NOMO-1 treated with DMSO at 0.1 percent for 48 hours (cell line): ENCODE measurements at regions not wholly inside any gene's neighbourhood (a gene's known extent, or its start where the extent isn't known, plus 50 kb on each side); places are given as distances from the start of the nearest gene placed in this dataset.

Experiments
- DNase-seq: peaks from one replicate; lab custom pipeline; 2025; ENCODE audit not compliant: unreplicated experiment; lab: John Stamatoyannopoulos, UW

DNA sequence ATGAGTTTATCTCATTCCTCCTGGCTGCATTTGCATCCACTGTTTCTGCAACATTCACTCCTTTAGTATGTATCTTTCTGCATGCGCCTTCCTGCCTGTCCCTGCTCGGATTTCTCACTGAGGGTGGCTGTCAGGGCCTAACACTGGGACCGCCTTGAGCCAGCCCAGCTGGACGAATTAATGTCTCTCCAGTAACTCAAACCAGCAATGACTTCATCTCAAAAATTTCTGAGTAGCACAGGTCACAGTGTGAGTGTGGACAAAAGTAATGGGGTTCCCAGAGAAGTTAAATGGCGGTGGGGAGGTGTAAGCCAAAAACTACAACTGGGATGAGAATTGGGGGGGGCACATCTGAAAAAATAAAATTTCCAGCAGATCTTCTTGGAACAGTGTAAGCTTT lies 444.0 kb upstream of the MGMT start:
- no peak for DNase-seq

DNA sequence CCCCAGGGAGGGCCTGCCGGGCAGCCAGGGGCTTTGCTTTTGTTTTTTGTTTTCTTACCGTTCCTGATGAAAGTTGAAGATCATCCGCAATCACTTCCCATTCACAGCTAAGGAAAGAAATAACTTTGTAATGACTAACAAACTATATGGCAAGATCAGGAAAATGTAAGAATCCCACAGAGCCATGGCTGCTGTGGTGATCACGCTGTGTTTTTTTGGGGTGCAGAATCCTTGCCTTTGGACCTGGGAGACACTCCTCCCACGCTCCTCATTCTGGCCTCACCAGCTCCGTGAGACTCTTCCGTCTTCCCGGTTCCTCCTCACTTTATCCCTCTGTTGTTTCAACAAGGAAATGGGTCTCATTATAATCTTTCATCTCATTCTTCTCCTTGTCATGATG lies 443.0 kb upstream of the MGMT start:
- DNase-seq = no peak

DNA sequence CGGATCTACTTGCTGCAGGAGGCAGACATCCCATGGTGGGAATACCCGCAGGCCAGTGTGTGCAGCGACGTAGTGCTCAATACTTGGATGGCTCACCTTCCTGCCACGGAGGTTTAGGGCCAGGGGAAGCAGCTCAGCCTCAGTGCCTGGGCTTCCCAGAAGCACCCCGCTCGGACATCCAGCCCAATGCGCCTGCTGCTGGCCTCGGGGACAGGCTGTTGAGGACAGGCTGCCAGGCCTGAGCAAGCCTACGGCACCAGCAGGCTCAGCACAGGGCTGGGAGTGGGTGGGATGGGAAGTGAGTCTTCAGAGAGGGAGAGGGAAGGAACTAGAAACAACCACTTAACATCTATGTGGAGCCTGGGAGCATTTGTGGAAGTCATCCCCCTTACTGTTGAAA lies 441.3 kb upstream of the MGMT start:
- DNase-seq = no peak

DNA sequence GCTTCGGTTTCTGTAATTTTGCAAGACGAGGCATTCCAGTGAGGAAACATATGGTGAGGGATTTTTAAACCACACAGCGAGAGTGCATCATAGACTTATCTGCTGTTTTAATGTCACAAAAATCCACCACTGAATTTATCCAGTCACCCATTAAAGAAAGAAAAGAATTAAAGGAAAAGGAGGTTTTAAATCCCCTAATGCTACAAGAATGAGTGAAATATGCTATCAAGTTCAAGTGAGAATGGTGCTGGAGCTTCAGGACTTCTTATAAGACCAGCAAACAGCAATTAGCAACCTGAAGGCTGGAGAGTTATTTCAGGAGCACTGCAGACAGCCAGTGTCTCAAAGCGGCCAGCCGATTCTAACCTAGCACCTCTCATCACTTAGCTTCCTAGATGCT lies 439.1 kb upstream of the MGMT start:
- DNase-seq = no peak

DNA sequence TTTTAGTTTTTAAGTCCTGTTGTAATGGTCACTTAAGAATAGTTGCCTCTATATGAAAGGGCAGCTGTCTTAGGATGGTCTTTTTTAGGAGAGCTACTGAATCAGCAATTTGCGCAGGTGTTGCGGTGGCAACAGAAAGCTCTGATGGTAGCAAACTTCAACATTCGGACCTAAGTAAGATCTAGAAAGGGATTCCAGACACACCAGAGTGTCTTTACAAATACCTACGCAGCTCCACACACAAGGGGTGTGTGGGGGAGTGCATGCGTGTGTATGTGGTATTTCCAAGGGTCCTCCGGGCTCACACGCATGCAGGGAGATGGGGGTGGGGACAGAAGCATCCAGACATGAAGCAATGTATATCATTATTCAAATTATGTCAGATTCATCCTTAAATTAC lies 438.6 kb upstream of the MGMT start:
- no peak for DNase-seq

DNA sequence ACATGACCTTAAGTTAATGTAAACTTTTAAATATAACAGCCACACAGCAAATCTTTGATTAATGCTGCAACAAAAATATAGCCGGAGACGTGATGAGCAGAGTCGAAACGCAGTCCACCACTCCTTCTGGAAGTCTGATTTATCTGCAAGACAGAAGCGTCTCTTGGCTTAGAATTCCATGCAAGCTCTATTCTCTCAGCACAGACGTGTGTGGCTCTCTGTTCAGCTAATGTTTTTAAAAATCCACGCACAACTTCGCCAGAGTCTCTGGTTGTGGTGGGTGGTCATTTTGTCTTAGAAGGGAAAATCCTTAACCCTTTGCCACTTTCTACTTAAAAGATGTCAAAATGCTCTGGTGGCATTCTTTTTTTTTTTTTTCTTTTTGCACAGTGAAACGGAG lies 438.0 kb upstream of the MGMT start:
- no peak for DNase-seq

DNA sequence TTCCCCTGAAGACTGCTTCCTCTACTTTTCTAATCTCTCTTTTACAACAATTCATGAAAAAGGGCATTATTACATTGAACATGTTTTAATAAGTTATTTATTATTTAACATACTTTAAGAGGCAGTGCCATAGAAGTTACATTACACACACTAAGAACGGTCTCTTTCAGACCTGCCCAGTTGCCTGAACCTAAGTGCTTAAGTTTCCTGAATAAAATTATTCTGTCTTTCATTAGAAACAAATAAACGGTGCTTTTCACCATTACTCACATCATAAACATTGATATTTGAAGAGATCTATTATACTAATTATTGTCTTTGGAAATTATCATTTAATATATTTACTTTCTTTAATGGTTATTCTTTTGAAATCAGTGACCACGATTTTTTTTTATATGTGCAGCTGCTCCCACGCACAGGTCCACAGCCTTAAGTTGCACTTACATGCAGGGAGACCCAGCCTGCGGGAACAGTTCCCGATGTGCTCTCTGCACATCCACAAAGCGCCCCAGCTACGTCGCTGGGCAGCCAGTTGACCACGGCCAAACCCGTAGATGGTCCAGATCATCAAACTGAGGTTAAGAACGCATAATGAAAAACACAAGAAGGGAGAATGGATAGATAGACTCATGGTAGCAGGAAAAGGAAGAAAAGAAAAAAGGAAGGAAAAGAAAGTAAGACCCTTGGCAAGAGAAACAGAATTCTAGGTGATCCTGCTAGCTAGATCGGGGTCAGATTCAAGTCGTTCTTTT lies 437.0 kb upstream of the MGMT start:
- no peak for DNase-seq

DNA sequence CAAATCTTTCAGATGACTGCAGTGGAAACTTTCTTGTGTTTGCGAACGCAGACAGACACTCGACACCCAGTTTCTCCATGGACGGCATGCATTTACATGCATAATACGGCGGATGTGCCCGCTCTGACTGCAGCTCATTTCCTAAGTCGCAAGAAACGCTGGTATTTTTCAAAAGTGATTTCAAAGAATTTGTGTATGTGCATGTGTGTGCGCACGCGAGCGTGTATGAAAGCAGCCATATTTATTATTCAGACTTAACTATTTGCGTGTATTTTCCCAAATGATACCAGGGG lies 436.5 kb upstream of the MGMT start:
- no peak for DNase-seq

DNA sequence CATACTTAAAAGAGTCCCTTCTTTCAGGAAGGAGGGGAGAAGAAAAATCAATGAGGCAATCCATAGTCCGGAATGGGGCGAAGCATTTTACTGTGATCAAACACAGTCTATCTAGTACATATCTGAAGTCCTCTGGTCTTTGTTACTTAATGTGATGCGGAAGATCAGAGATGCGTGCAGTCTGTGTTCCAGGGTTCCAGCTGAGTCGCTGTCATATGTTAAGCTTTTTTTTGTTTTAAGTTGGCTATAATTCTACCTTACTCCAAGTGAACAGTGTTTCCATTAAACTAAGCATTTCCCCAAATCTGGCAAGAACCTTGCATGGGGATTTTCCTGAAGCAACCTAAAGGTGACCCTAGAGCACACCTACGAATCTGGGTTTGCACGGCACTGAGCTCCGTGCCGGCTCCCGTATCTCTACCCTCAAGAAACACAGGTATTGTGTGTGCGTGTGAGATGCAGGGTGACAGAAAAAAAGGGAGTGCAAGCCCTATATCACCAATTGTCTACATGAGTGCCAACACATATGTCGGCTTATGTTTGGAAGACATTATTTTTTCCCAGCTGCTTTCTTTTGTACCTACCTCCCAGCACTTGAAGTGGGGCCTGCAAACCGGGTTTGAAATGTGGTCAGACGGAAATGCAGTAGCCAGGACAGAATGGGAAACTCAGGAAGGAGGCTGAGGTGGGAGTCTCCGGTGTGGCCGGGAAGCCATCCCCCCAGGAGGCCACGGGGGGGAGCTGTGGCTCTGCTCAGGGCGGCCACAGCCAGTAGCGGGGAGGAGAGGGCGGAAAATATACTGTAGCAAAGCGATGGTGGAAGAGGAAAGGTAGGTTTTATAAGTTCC lies 435.8 kb upstream of the MGMT start:
- DNase-seq = peak; percentile 71

DNA sequence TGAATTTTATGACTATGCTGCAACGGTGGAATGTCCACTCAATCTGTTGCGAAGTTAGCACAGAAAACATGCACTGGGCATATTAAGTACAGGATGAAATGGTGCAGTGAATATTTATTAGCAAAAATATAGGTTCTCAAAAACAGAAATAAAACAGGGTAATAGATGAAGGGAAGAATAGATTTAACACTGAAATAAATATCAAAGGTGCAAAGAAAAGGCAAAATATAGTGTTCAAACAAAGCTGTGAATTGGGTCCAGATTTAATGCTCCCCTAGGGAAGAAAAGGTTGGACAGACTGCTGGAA lies 435.2 kb upstream of the MGMT start:
- no peak for DNase-seq

DNA sequence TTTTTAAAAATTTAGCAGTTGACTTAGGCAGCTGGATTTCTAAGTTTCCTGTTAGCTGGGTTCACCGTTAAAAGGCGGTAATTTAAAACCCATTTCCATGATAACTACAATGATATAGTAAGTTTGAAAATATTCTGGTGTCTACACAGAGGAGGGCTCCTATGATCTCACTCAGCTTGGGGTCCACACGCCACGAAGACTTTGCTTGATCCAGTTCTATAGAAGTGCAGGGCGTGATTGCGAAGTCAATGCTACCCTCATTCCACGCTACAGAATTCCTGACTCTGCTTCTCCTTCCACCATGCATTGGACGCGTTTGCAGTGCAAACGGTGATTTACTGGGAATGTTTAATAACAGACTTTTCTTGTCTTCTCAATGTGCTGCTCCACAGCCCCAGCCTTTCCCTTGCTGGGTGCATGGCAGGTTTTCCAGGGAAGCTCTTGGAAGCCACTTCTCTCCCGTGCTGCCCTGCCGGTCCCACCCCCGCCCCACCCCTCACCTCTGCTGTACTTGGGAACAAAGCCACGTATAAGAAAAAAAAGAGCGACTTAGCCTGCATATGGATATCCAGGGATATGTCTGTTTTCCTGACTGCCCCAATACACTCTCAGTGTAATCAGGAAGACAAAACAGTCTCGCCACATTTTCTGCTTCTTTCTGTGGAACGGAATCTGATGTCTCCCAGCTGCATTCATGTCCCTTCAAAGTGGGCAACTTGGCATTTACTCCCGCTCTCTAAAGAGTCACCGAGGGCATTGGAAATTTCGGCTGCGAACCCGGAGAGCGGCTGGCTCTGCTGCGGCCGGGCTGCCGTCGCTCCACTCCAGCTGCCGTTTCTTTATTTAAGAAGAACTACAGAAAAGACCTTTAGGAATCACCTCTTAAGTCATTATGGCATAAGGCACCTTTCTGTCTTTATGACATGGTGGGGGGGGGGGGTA lies 434.4 kb upstream of the MGMT start:
- no peak for DNase-seq

DNA sequence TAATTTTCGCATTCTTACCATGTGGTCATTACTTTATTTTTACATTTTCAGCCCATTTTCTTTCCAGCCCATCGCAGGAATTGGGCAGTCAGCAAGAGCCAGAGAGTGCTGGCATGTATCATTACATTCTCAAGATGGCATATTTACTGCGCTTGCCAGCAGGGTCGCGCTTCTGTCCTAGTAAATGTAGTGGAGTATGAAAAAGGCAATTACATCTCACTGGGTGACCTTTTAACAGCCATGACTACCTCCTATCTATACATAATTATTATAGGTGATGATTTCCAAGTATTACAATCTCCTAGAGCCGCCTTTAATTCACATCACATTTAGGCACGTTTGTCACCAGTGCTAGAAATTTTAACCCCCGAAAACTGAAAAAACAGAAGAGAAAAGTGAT lies 433.7 kb upstream of the MGMT start:
- no peak for DNase-seq

DNA sequence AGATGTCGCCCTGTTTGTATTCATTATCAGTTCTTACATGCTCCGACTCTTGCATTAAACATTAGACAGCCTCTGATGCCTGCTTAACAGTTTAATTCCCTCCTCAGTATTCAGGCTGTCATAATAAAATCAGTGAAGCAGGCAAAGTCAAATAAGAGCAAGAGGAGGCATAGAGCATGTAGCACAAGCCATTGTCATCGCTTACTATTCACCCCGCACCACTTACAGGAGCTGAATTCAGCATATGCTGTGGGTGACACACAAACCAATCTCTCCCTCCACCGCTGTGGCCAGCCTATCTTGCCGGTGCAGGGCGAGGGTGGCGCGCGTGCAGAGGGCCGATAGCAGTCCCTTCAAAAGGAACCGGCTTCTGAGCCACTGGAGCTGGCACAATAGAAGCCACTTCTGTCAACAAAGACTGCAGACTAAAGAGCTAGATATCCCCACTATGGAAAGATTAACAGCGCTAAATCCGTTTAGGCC lies 433.2 kb upstream of the MGMT start:
- DNase-seq = no peak

DNA sequence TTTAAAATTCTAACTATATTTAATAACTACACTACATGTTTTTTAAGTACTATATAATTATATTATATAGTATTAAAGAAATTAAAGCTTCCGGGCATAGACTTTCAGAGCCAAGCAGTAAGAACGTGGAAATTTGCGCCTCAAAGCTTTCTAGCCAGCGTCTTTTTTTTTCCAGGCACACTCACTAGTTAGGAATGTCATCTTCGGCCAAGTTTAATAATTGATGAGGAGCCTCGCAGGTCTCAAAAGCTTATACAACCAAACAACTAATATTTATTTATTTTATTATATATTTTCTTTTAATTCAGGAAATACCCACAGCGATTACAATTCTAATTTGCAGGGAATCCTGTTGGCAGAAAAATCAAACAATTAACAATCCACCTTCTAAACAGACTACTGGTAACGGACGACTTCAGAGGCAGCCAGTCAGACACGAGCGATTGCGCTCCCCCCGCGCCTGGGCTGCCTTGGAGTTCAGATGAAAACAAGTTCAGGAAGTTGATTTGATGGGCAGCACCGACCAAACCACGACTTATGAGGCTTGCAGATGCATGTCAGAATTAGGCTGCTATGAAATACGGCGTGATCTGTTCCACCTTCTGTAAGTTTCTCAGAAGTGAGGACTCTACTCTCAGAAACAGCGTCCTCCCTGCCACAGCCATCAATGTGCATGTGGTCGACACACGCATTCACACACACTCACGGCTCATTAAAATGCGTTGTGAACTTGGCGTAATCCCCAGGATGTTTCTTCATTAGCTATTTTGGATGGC lies 431.8 kb upstream of the MGMT start:
- no peak for DNase-seq

DNA sequence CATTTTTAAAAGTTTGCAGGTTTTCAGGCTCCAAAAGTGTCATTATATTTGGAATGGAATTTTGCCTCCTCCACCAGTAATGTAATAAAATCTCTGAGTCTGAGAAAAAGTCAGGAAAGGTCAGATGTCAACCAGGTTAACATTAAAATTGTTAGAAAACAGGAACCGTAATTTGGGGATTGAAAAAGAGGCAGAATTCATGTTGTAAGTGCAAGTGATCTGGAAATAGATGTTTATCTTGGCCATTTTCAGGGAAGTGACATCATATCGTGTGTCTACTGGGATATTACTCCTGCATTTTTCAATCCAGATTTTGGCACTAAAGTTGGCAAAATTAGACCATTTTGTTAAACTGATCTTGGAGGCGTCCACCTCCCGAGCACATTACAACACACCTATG lies 428.5 kb upstream of the MGMT start:
- DNase-seq = no peak

DNA sequence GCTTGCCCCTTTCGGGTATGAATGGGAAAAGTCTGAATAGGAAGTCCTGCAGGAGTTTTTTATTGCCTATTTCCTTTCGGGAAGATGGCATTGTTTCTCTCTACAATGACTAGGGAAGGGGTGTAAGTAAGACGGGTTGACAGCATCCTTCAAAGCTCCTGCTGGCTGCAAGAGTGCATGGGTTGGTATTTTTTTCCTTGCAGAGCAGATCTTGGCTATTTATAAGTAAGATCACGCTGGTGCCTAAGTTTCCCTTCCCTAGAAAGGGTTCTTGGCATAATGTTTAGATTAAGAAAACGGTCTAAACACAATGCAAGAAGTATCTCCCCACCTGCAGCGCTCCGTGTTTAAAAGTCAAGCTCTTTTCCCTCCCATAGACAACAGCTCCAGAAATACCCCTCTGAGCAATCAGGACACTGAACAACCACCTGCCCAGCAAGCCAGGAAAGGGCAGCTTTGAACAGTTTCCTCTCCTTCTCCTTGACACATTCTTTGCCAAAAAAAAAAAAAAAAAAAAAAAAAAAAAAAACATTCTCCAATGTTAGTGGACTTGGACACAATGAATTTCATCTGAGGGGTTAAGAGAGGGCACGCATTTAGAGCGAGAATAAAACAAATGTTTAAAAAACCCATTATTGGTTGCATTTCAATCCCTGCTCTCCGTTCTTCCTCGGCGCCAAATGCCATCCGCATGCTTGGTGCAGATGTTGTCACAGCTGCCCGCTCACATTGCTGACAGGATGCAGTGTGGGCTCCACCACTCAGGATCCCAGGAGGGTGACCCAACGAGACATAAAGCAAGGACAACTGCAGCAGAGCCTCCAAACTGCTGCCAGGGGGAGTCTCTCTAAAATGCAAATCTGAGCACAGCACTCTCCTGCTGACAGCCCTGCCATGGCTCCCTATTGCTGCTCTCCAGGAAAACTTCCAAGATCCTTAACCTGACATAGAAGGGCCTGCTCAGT lies 427.4 kb upstream of the MGMT start:
- DNase-seq = no peak

DNA sequence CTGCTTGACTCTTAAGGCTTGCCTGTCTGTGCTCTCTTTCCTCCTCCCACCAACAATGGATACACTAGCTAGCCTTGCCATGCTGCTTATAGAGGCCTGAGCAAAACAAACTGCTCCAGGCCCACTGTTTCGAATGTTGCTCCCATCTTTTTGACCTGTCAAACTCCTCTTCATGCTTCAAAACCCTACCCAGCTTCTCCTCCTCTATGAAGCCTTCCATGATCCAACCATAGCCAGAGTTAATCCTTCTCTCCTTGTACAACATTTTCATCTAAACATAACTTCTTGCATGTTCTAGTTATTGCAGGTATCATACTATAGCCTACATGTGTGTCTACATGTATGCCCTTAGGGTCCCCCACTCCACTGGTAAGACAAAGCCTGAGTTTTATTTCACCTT lies 426.7 kb upstream of the MGMT start:
- no peak for DNase-seq

DNA sequence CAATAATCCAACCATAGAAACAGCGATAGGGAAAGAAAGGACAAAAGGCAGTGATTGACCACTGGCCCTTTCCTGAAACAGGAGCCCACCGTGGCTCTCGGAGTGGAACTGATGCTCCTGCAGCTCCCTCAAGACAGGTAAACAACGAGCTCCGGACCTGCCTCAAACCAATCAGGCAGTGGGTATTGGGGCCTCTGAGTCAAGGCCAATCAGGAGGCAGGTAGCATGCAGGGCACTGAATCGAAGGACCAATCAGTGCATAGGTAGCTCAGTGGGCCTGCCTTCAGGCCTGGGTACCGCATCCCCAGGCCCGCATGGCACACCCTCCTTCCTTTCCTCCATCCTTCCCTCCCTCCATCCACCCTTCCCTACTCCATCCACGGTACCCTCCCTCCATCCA lies 425.1 kb upstream of the MGMT start:
- no peak for DNase-seq

DNA sequence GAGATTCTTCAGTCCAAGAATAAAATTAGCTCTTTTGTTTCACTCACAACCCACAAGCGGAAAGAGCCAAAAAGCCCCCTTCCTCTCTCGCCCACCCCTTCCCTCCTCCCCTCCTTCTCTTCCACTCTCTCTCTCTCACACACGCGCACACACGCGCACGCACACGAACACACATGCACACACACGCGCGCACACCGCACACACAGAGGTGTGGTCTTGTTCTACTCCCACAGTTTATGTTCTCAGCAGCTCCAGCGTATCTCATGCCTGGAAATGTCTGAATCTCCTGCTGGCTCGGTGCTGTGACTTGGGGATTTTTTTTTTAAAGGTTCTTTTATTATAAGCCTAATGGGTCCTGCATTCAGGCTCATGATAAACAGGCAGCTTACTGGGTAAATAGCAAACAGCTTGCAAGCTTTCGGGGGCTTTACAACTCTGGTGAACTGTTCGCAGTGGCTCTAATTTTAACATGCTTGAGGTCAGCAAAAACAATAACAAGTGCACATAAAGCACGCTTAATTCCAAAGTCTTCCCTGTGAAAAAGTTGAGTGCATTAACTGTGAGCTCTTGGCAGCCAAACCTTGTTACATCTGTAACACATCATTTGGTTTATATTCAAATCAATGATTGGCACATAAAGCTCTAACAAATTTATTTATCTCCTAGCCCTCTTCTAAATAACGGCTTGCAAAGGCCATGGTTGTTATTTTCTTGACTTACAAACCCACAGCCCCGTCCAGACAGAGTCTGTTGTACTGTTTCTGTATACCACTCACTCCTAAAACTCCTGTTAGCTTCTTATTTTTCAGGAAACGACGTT lies 424.1 kb upstream of the MGMT start:
- DNase-seq = no peak
